Panc1 (cell line): ENCODE measurements at regions not wholly inside any gene's neighbourhood (a gene's known extent, or its start where the extent isn't known, plus 50 kb on each side); places are given as distances from the start of the nearest gene placed in this dataset.

Experiments
- ATAC-seq: fragments of 200-7000 bp; cut with Tn5 transposase; 2 replicates; pipeline ENCODE4 v1.9.1; 2020; ENCODE audit warnings: mild to moderate bottlenecking, moderate library complexity
- BruUV-seq: library from RNA; stranded (reverse); fragments of 400-500 nt; replicated peaks from 2 replicates; lab custom pipeline; 2021; lab: Mats Ljungman, UMichigan
- CTCF ChIA-PET: fragments of 300-600 bp; sonication (Branson Sonifier 250); formaldehyde crosslinking; loops from one replicate; lab custom pipeline; 2022; ENCODE audit warnings: antibody characterized with exemption; lab: Charles Lee
- POLR2A ChIA-PET: fragments of 300-600 bp; sonication (Branson Sonifier 250); formaldehyde crosslinking; loops from one replicate; lab custom pipeline; 2022; ENCODE audit warnings: antibody characterized with exemption; lab: Charles Lee
- DNase-seq: peaks from one replicate; pipeline ENCODE4 v3.0.0-alpha.2; 2010; ENCODE audit warnings: low read depth, low spot score
- H3K27ac ChIP-seq: 2 replicates; pipeline ENCODE4 v1.5.1; 2011; ENCODE audit warnings: mild to moderate bottlenecking, low read length, inconsistent platforms
- H3K27me3 ChIP-seq: fragments of 200-500 bp; sonication (Bioruptor generic); 2 replicates; pipeline ENCODE4 v1.6.0; 2014; ENCODE audit warnings: low read length, inconsistent platforms; ENCODE audit not compliant: control insufficient read depth, insufficient read depth
- H3K36me3 ChIP-seq: fragments of 200-500 bp; sonication (Bioruptor generic); 2 replicates; pipeline ENCODE4 v1.5.1; 2014; ENCODE audit warnings: inconsistent platforms, mild to moderate bottlenecking, low read length, moderate library complexity; ENCODE audit not compliant: control insufficient read depth, insufficient read depth
- H3K4me1 ChIP-seq: 2 replicates; pipeline ENCODE4 v1.5.1; 2011; ENCODE audit warnings: inconsistent platforms, mild to moderate bottlenecking, low read length, moderate library complexity; ENCODE audit not compliant: control insufficient read depth, insufficient read depth
- H3K4me3 ChIP-seq, 2 experiments: 2 replicates each; pipeline ENCODE4 v1.5.1; 2011 to 2012; ENCODE audit warnings: low read depth in 2 of 2, low read length in 2 of 2, mild to moderate bottlenecking in 2 of 2, inconsistent platforms in 1 of 2, moderate library complexity in 1 of 2
- H3K9me3 ChIP-seq: fragments of 200-500 bp; sonication (Bioruptor generic); 2 replicates; pipeline ENCODE4 v1.5.1; 2014; ENCODE audit warnings: low read depth, mild to moderate bottlenecking, inconsistent platforms, low read length, moderate library complexity; ENCODE audit not compliant: control insufficient read depth, insufficient read depth
- CTCF ChIP-seq: fragments of 450-650 bp; IDR thresholded peaks from 2 replicates; pipeline ENCODE4 v1.5.1; 2017; ENCODE audit warnings: mild to moderate bottlenecking
- POLR2AphosphoS5 ChIP-seq: IDR thresholded peaks from 2 replicates; pipeline ENCODE4 v1.6.1; 2012; ENCODE audit warnings: mild to moderate bottlenecking, low read depth, low read length, moderate library complexity
- REST ChIP-seq, 2 experiments: IDR thresholded peaks; 2 replicates each; pipeline ENCODE4 v1.6.1; 2011 to 2012; ENCODE audit warnings: low read depth in 2 of 2, control low read depth in 1 of 2, low read length in 1 of 2, mild to moderate bottlenecking in 1 of 2, moderate library complexity in 1 of 2; ENCODE audit not compliant: insufficient read depth in 1 of 2
- SIN3A ChIP-seq: IDR thresholded peaks from 2 replicates; pipeline ENCODE4 v1.6.1; 2012; ENCODE audit warnings: low read depth, mild to moderate bottlenecking, low read length, moderate library complexity, borderline replicate concordance; ENCODE audit not compliant: insufficient read depth
- TCF7L2 ChIP-seq: IDR thresholded peaks from 2 replicates; pipeline ENCODE4 v1.6.1; 2011; ENCODE audit warnings: mild to moderate bottlenecking, low read depth, low read length, inconsistent platforms
- in situ Hi-C: cut with HindIII; loops from 2 replicates; pipeline ENCODE4 v1.10.0; 2016; ENCODE audit warnings: low sequenced_read_pairs, low pct_unique_long_range_greater_than_20kb
- intact Hi-C: fragments of 100-400 bp; cut with micrococcal nuclease; formaldehyde crosslinking; loops from one replicate; pipeline ENCODE4 v1.10.0; 2022; ENCODE audit not compliant: unreplicated experiment

- intact Hi-C loops: no loop called here
- Histone ChIP-seq H3K27me3 (no peaks in the 10 kb centered on the region), H3K27ac (peak overlapping the region; percentile 42; the same call in 1 of the 2 replicates), H3K4me1 (peaks cover 6% of the 10 kb centered on the region), H3K4me3 (0 out of 4 replicates have a peak overlapping the region, but pooled peaks of 1 of the 2 experiments have one; percentile 16), H3K9me3 (no peaks in the 10 kb centered on the region), H3K36me3 (no peaks in the 10 kb centered on the region)
- ChIA-PET CTCF (no interaction called here), POLR2A (interaction anchor here (0.6 kb wide), 1 partner anchor 134 kb away, joined by 3 read pairs; no protein-coding TSS in a partner anchor)
- BruUV-seq: no TSS peak
- no peak for DNase-seq
- TF ChIP-seq SIN3A: no peak
- no peak for TF ChIP-seq POLR2AphosphoS5
- TF ChIP-seq TCF7L2: no peak
- TF ChIP-seq REST (IDR thresholded peaks at IDR 0.05; ENCODE audit: insufficient read depth in 1 of 2, low read depth in 2 of 2, low read length in 1 of 2): no peak
- no peak for TF ChIP-seq CTCF
- in situ Hi-C loops: no loop called here
- no peak for ATAC-seq
These were observed 91.2 kb downstream of the LIPG start for GRCh38 chr18:49652881-49653724.

- in situ Hi-C loops: no loop called here
- CTCF ChIA-PET: no interaction called here
- peaks cover 6% of the 10 kb centered on the region for H3K4me1 ChIP-seq
- no peaks in the 10 kb centered on the region for H3K27me3 ChIP-seq
- no peak for DNase-seq
- H3K9me3 ChIP-seq: no peaks in the 10 kb centered on the region
- no peaks in the 10 kb centered on the region for H3K36me3 ChIP-seq
- H3K27ac ChIP-seq: no peak overlapping the region
- H3K4me3 ChIP-seq: no peak overlapping the region
- no TSS peak for BruUV-seq
- ATAC-seq: no peak
- POLR2A ChIA-PET: interaction anchor here (0.6 kb wide), 1 partner anchor 131 kb away, joined by 3 read pairs; no protein-coding TSS in a partner anchor
- no peak for TF ChIP-seq POLR2AphosphoS5
- TF ChIP-seq REST (IDR thresholded peaks at IDR 0.05; ENCODE audit: insufficient read depth in 1 of 2, low read depth in 2 of 2, low read length in 1 of 2): no peak
- TF ChIP-seq SIN3A: no peak
- no peak for TF ChIP-seq CTCF
- TF ChIP-seq TCF7L2: no peak
- intact Hi-C loops: no loop called here
These were observed 89.2 kb downstream of the LIPG start for GRCh38 chr18:49651033-49651432.
